ENCODE measurements at regions not wholly inside any gene's neighbourhood (a gene's known extent, or its start where the extent isn't known, plus 50 kb on each side); places are given as distances from the start of the nearest gene placed in this dataset.

DNA sequence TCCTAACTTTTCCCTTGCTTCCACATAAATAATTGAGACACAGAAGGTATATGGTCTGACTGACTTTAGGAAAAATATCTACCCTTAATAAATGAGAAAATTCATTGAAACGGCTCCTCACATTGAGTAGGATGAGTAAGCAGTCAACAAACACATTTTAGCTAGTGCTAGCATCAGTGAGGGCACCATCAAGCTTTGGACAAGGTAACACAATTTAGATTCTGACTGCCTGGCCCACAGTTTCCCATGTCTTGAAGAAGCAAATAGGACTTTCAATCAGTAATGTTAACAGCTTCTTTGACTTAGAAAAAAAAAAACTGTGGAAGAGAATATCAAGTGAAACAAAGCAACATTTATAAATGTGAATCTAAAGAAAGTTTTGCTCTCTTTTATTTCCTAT, 70.1 kb upstream of the MBNL1 start:
- Histone ChIP-seq H3K9ac (ENCODE audit: low read depth, low read length) (peak overlapping the region; percentile 71), H3K27me3 (ENCODE audit: insufficient read depth, low read length, poor library complexity) (no peaks in the 10 kb centered on the region), H2AFZ (ENCODE audit: low read depth, low read length) (0 out of 2 replicates have a peak overlapping the region, but pooled peaks have one; percentile 7), H3K36me3 (ENCODE audit: insufficient read depth, low read length) (no peaks in the 10 kb centered on the region), H3K4me1 (ENCODE audit: insufficient read depth, low read length) (peaks cover 80% of the 10 kb centered on the region), H4K20me1 (ENCODE audit: insufficient read depth, low read length) (no peaks in the 10 kb centered on the region), H3K9me3 (ENCODE audit: insufficient read depth, low read length, severe bottlenecking) (no peaks in the 10 kb centered on the region), H3K27ac (ENCODE audit: low read length) (peak overlapping the region; percentile 91), H3K4me3 (ENCODE audit: low read depth in 1 of 2, low read length in 2 of 2) (peak overlapping the region in 1 of 2 experiments; percentile 42; a peak in 2 of 4 replicates), H3K4me2 (ENCODE audit: insufficient read depth, low read length) (peak overlapping the region; percentile 60), H3K79me2 (ENCODE audit: insufficient read depth, low read length) (peaks cover 99% of the 10 kb centered on the region)
- TF ChIP-seq, protein P1, sequence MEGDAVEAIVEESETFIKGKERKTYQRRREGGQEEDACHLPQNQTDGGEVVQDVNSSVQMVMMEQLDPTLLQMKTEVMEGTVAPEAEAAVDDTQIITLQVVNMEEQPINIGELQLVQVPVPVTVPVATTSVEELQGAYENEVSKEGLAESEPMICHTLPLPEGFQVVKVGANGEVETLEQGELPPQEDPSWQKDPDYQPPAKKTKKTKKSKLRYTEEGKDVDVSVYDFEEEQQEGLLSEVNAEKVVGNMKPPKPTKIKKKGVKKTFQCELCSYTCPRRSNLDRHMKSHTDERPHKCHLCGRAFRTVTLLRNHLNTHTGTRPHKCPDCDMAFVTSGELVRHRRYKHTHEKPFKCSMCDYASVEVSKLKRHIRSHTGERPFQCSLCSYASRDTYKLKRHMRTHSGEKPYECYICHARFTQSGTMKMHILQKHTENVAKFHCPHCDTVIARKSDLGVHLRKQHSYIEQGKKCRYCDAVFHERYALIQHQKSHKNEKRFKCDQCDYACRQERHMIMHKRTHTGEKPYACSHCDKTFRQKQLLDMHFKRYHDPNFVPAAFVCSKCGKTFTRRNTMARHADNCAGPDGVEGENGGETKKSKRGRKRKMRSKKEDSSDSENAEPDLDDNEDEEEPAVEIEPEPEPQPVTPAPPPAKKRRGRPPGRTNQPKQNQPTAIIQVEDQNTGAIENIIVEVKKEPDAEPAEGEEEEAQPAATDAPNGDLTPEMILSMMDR (IDR thresholded peaks at IDR 0.05; ENCODE audit: borderline replicate concordance, extremely low read depth, low read length, poor library complexity, severe bottlenecking) = no peak
- TF ChIP-seq EZH2 (IDR thresholded peaks at IDR 0.05; ENCODE audit: borderline replicate concordance, low read depth, low read length, severe bottlenecking) = no peak
- ATAC-seq (ENCODE audit: insufficient read depth, low read depth) (peak; percentile 22; the same call in 1 of the 3 replicates), DNase-seq (no peak)

DNA sequence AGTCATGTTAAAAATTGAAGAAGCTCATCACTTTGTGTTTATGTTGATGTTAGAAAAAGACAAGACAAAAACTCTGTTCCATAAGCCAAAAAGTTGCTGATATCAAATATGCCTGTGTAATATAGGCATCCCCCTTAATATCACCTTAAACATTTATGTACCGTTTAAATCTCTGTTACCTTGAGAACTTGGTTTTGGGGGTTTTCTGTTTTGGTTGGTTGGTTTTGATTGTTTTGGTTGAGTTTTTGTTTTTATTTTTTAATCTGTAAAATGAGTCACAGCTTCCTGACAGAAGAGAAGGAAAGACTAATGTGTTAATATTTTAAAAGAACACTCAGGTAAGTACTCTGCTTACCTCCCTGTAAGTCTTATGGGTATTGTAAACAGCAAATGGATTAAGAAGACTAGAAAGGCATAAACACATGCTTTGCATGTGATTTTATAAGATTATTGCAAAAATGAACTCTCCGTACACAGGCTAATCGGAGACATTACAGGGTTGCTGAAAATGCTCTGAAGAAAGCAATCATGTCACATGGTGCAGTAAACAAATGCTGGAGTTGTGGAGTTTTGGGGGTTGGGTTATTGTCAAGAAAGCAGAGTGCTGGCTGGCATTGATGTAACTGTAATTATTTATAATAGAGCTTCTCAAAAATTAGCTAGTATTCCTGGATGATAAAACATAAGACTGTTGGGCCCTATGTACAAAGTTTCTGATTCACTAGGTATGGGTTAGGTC, 69.5 kb upstream of the MBNL1 start:
- Histone ChIP-seq H3K27me3 (ENCODE audit: insufficient read depth, low read length, poor library complexity) (no peaks in the 10 kb centered on the region), H3K27ac (ENCODE audit: low read length) (peak overlapping the region; percentile 91), H3K9me3 (ENCODE audit: insufficient read depth, low read length, severe bottlenecking) (no peaks in the 10 kb centered on the region), H3K4me2 (ENCODE audit: insufficient read depth, low read length) (peak overlapping the region; percentile 60), H2AFZ (ENCODE audit: low read depth, low read length) (0 out of 2 replicates have a peak overlapping the region, but pooled peaks have one; percentile 7), H3K9ac (ENCODE audit: low read depth, low read length) (peak overlapping the region; percentile 71), H3K79me2 (ENCODE audit: insufficient read depth, low read length) (peaks cover 99% of the 10 kb centered on the region), H3K4me3 (ENCODE audit: low read depth in 1 of 2, low read length in 2 of 2) (peak overlapping the region in 1 of 2 experiments; percentile 42; a peak in 2 of 4 replicates), H4K20me1 (ENCODE audit: insufficient read depth, low read length) (no peaks in the 10 kb centered on the region), H3K36me3 (ENCODE audit: insufficient read depth, low read length) (no peaks in the 10 kb centered on the region), H3K4me1 (ENCODE audit: insufficient read depth, low read length) (peaks cover 82% of the 10 kb centered on the region)
- ATAC-seq (ENCODE audit: insufficient read depth, low read depth) = peak; percentile 60
- peak; percentile 40 for DNase-seq
- TF ChIP-seq, protein P1 (IDR thresholded peaks at IDR 0.05; ENCODE audit: borderline replicate concordance, extremely low read depth, low read length, poor library complexity, severe bottlenecking) = no peak
- TF ChIP-seq EZH2 (IDR thresholded peaks at IDR 0.05; ENCODE audit: borderline replicate concordance, low read depth, low read length, severe bottlenecking) = no peak

DNA sequence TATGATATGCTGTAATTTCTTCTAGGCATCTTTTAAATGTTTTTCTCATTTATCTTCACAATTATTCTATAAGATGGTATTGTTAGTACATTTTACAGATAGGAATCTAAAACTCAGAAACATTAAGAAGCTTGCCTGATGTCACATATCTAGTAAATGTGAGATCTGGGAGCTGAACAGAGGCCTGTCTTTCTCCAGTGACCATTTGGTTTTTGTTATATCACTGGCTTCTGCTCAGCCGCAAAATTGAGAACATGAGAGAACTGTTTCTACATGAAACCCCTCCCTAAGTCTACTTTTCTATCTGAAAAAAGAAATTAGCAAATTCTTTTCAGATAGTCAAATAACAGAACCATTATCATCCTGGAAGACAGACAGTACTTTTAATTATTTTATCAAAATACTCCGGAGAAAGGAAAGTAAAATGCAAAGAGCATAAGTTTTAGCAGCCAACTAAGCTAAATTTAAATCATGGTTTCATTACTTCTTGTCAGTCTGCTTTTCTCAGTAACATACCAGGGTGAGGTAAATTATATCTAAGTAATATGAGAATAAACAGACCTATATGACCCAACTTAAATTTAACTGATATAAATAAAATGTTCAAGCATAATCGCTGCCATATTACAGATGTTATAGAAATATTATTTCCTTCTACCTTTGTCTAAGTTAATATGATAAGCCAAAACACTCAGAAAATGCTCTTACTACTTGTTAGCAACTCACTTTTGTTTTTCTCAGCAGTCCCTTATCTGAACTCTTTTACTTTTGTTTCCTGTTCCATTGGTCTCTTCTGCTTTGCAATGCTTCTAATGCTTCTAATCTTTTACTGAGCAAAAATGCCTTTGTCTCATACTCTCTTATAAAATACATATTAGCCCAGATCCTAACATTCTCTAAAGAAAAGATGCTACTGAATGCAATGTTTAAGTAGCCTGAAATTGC, 68.0 kb upstream of the MBNL1 start:
- peak overlapping the region; percentile 71 for H3K9ac ChIP-seq (ENCODE audit: low read depth, low read length)
- no peaks in the 10 kb centered on the region for H3K36me3 ChIP-seq (ENCODE audit: insufficient read depth, low read length)
- ATAC-seq (ENCODE audit: insufficient read depth, low read depth) (0 out of 3 replicates have a peak, but pooled peaks have one; percentile 15), DNase-seq (no peak)
- peaks cover 100% of the 10 kb centered on the region for H3K79me2 ChIP-seq (ENCODE audit: insufficient read depth, low read length)
- H3K9me3 ChIP-seq (ENCODE audit: insufficient read depth, low read length, severe bottlenecking) = no peaks in the 10 kb centered on the region
- H4K20me1 ChIP-seq (ENCODE audit: insufficient read depth, low read length) = no peaks in the 10 kb centered on the region
- peak overlapping the region; percentile 91 for H3K27ac ChIP-seq (ENCODE audit: low read length)
- H2AFZ ChIP-seq (ENCODE audit: low read depth, low read length) = peak overlapping the region; percentile 9; the same call in 1 of the 2 replicates
- TF ChIP-seq, protein P1 (IDR thresholded peaks at IDR 0.05; ENCODE audit: borderline replicate concordance, extremely low read depth, low read length, poor library complexity, severe bottlenecking) = no peak
- no peak for TF ChIP-seq EZH2 (IDR thresholded peaks at IDR 0.05; ENCODE audit: borderline replicate concordance, low read depth, low read length, severe bottlenecking)
- H3K4me2 ChIP-seq (ENCODE audit: insufficient read depth, low read length) = peak overlapping the region; percentile 60
- peaks cover 83% of the 10 kb centered on the region for H3K4me1 ChIP-seq (ENCODE audit: insufficient read depth, low read length)
- no peaks in the 10 kb centered on the region for H3K27me3 ChIP-seq (ENCODE audit: insufficient read depth, low read length, poor library complexity)
- peak overlapping the region in 1 of 2 experiments; percentile 42; a peak in 2 of 4 replicates for H3K4me3 ChIP-seq (ENCODE audit: low read depth in 1 of 2, low read length in 2 of 2)

Measured in DND-41 (cell line).